Tibial nerve (tissue), 3 donors: ENCODE measurements at regions not wholly inside any gene's neighbourhood (a gene's known extent, or its start where the extent isn't known, plus 50 kb on each side); places are given as distances from the start of the nearest gene placed in this dataset.

ENCODE experiments used
- POLR2A ChIP-seq, 2 donors: fragments of 450-650 bp; IDR thresholded peaks; one replicate each; pipeline ENCODE4 v1.6.1; 2017; ENCODE audit warnings: antibody characterized with exemption in 2 of 2, mild to moderate bottlenecking in 2 of 2, moderate library complexity in 2 of 2
- TF ChIP-seq, protein P1 (sequence below), 5 experiments: fragments of 200-600 bp in 3 of 5; fragments of 450-650 bp in 2 of 5; sonication (generic) in 3 of 5; IDR thresholded peaks; one replicate each; pipeline ENCODE4 v1.5.1; 2016 to 2019; ENCODE audit warnings: antibody characterized with exemption in 5 of 5, mild to moderate bottlenecking in 3 of 5, moderate library complexity in 2 of 5

DNA sequence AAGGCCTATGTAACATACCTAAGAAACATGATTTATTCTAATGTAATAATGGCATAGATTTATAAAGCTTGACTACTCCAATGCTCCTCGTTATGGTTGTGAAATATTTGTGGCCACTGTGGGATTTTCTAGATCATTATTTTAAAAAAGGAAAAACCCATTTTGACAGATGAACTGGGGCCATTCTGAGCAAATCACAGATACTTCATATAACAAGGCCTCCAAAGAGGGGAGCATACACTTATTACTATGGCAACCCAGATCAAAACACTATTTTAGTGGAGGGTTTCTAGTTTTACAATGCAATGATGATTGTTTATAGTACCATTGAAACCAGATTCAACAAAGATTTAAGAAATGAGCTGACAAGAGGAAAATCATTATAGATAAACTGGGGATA, 346.6 kb downstream of the ZNF326 start:
- TF ChIP-seq, protein P1, sequence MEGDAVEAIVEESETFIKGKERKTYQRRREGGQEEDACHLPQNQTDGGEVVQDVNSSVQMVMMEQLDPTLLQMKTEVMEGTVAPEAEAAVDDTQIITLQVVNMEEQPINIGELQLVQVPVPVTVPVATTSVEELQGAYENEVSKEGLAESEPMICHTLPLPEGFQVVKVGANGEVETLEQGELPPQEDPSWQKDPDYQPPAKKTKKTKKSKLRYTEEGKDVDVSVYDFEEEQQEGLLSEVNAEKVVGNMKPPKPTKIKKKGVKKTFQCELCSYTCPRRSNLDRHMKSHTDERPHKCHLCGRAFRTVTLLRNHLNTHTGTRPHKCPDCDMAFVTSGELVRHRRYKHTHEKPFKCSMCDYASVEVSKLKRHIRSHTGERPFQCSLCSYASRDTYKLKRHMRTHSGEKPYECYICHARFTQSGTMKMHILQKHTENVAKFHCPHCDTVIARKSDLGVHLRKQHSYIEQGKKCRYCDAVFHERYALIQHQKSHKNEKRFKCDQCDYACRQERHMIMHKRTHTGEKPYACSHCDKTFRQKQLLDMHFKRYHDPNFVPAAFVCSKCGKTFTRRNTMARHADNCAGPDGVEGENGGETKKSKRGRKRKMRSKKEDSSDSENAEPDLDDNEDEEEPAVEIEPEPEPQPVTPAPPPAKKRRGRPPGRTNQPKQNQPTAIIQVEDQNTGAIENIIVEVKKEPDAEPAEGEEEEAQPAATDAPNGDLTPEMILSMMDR (IDR thresholded peaks at IDR 0.05) = no peak
- no peak for TF ChIP-seq POLR2A (IDR thresholded peaks at IDR 0.05)
